Muscle layer of duodenum (tissue), 2 donors: ENCODE measurements at regions not wholly inside any gene's neighbourhood (a gene's known extent, or its start where the extent isn't known, plus 50 kb on each side); places are given as distances from the start of the nearest gene placed in this dataset.
"Not testable (repeated sequence)": the region's sequence is repeated elsewhere in the genome, so short reads cannot be mapped to it uniquely, and the experiment has no call there.

Source experiments
- H3K27ac ChIP-seq: one replicate; pipeline ENCODE4 v1.7.0; 2013; ENCODE audit warnings: mild to moderate bottlenecking, low read length
- H3K27me3 ChIP-seq: one replicate; pipeline ENCODE4 v1.7.0; 2013; ENCODE audit warnings: low read depth, mild to moderate bottlenecking, control low read depth, low read length
- H3K36me3 ChIP-seq, 2 donors: one replicate each; pipeline ENCODE4 v1.7.0; 2013; ENCODE audit warnings: low read length in 2 of 2, control low read depth in 1 of 2, mild to moderate bottlenecking in 1 of 2; ENCODE audit not compliant: insufficient read depth in 2 of 2, control insufficient read depth in 1 of 2
- H3K4me1 ChIP-seq, 2 donors: one replicate each; pipeline ENCODE4 v1.7.0; 2013; ENCODE audit warnings: low read length in 2 of 2, mild to moderate bottlenecking in 2 of 2, control low read depth in 1 of 2, moderate library complexity in 1 of 2; ENCODE audit not compliant: insufficient read depth in 2 of 2, control insufficient read depth in 1 of 2
- H3K4me3 ChIP-seq, 2 donors: one replicate each; pipeline ENCODE4 v1.7.0; 2013; ENCODE audit warnings: low read length in 2 of 2, low read depth in 1 of 2, mild to moderate bottlenecking in 1 of 2
- H3K9me3 ChIP-seq, 2 donors: one replicate each; pipeline ENCODE4 v1.7.0; 2013; ENCODE audit warnings: low read length in 2 of 2, control low read depth in 1 of 2, mild to moderate bottlenecking in 1 of 2; ENCODE audit not compliant: control insufficient read depth in 1 of 2
- donor health status: healthy.

GRCh38 chr6:113052506-113052905 lies 705.4 kb downstream of the RFPL4B start:
- Histone ChIP-seq H3K36me3 (no peaks in the 10 kb centered on the region), H3K27me3 (no peaks in the 10 kb centered on the region), H3K27ac (no peak overlapping the region), H3K9me3 (peaks cover 3 to 5% of the 10 kb centered on the region in 2 donors), H3K4me3 (no peak overlapping the region), H3K4me1 (peaks cover 0 to 5% of the 10 kb centered on the region in 2 donors)

DNA sequence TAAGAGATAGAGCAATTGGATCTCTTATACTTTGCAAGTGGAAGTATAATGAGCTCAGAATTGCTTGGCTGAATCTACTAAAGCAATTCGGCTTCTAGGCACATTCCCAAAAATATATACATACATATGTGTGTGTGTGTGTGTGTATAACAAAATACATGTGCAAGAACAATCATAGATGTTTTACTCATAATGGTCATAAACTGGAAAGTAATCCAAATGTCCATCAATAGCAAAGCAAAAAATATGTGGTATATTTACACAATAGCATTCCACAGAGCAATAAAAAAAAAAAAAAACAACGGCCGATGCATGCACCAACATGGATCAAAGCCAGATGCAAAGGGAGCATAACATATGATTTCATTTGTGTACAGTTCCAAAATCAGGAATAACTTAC lies 707.9 kb downstream of the RFPL4B start:
- H3K9me3 ChIP-seq, result peaks cover 3 to 5% of the 10 kb centered on the region in 2 donors
- no peak overlapping the region for H3K4me3 ChIP-seq
- peaks cover 0 to 2% of the 10 kb centered on the region in 2 donors for H3K4me1 ChIP-seq
- no peaks in the 10 kb centered on the region for H3K27me3 ChIP-seq
- H3K36me3 ChIP-seq, result no peaks in the 10 kb centered on the region
- no peak overlapping the region for H3K27ac ChIP-seq

DNA sequence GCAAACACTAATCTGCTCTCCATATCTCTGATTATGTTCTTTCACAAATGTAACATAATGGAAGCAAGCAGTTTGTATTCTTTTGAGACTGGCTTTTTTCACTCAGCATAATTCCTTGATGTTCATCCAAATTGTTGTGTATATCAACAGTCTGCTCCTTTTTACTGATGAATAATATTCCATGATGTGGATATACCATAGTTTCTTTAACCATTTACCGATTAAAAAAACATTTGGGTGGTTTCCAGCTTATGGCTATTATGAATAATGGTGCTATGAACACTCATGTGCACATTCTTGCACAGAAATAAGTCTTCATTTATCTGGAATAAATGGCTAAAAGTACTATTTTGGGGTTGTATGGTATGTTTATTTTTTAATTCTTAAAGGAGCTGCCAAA lies 708.9 kb downstream of the RFPL4B start:
- H3K4me1 ChIP-seq, result no peaks in the 10 kb centered on the region
- no peaks in the 10 kb centered on the region for H3K27me3 ChIP-seq

DNA sequence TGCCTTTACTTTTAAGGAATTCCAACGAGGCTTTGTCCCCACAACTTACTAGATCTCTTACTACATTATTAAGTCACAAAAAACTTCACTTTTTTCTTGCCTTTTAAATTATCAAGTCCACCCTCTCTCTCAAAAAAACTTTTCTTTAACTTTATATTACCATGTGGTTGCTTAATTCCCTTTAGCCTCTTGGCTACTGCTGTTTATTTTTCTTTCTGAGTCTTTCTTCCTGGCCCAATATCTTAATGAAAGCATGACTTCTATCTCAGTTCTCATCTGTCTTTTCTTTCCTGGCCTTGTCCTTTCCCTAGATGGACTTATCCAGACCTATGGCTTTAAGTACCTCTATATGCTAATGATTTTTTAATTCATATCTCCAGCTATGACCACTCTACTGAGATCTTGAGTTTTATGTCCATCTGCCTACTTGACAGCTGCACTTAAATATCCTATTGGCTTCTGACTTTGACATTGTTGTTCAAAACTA lies 710.5 kb downstream of the RFPL4B start:
- H3K27ac ChIP-seq, result no peak overlapping the region
- no peaks in the 10 kb centered on the region for H3K27me3 ChIP-seq

More for the DNA sequence above, 708.9 kb downstream of the RFPL4B start:
- H3K4me3 ChIP-seq, result no peak overlapping the region
- no peaks in the 10 kb centered on the region for H3K36me3 ChIP-seq
- H3K9me3 ChIP-seq, result peaks cover 3 to 5% of the 10 kb centered on the region in 2 donors
- H3K27ac ChIP-seq, result no peak overlapping the region

GRCh38 chr6:113060664-113061063 lies 713.5 kb downstream of the RFPL4B start:
- Histone ChIP-seq H3K27me3 (no peaks in the 10 kb centered on the region), H3K4me3 (no peak overlapping the region), H3K36me3 (no peaks in the 10 kb centered on the region), H3K9me3 (peaks cover 3 to 5% of the 10 kb centered on the region in 2 donors), H3K4me1 (no peaks in the 10 kb centered on the region), H3K27ac (no peak overlapping the region)

More for the DNA sequence above, 710.5 kb downstream of the RFPL4B start:
- H3K4me3 ChIP-seq, result no peak overlapping the region
- H3K4me1 ChIP-seq, result no peaks in the 10 kb centered on the region
- H3K9me3 ChIP-seq, result peaks cover 3 to 5% of the 10 kb centered on the region in 2 donors
- no peaks in the 10 kb centered on the region for H3K36me3 ChIP-seq

DNA sequence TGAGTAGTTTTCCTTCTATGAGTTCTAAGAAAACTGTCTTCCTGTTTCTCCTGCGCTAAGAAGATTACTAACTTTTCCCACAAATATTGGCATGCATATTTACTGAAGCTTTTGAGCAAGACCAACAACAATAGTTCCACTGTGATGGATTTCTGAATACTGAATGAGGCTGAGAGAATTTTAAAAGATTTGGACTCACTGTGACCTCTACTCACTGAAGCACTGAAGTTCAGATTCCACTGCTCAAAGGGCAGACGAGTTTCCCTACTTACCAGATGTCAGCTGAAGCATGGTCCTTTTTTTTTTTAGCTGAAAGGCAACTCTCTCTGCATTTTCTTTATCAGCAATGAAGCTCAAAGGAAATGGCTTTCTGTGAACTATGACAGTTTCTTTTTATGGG lies 718.5 kb downstream of the RFPL4B start:
- H3K27ac ChIP-seq, result no peak overlapping the region
- no peaks in the 10 kb centered on the region for H3K4me1 ChIP-seq
- H3K4me3 ChIP-seq, result no peak overlapping the region
- no peaks in the 10 kb centered on the region for H3K9me3 ChIP-seq
- H3K27me3 ChIP-seq, result no peaks in the 10 kb centered on the region
- H3K36me3 ChIP-seq, result no peaks in the 10 kb centered on the region

- H3K4me1 ChIP-seq, result no peaks in the 10 kb centered on the region
- H3K36me3 ChIP-seq, result no peaks in the 10 kb centered on the region
- H3K27me3 ChIP-seq, result no peaks in the 10 kb centered on the region
- H3K9me3 ChIP-seq, result no peaks in the 10 kb centered on the region
- H3K4me3 ChIP-seq, result no peak overlapping the region
- peak overlapping the region; percentile 1 for H3K27ac ChIP-seq
These were observed 720.6 kb downstream of the RFPL4B start for GRCh38 chr6:113067612-113068275.

DNA sequence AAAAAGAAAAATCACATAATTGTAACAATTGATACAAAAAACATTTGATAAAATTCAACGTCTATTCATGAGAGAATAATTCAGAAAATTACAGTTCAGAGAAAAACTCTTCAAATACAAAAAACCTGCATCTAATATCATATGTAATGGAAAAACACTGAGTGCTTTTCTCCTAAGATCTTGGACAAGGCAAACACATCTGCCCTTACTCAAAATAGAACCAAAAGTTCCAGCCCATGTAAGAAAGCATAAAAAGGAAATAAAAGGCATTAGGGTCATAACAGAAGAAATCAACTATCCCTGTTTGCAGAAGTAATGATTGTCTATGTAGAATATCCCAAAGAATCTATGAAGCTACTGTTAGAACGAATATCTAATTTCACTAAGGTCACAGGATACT lies 721.4 kb downstream of the RFPL4B start:
- peak overlapping the region; percentile 1 for H3K27ac ChIP-seq
- H3K9me3 ChIP-seq, result no peaks in the 10 kb centered on the region
- no peaks in the 10 kb centered on the region for H3K36me3 ChIP-seq
- H3K4me1 ChIP-seq, result no peaks in the 10 kb centered on the region
- no peak overlapping the region for H3K4me3 ChIP-seq
- H3K27me3 ChIP-seq, result no peaks in the 10 kb centered on the region

- H3K27me3 ChIP-seq, H3K4me3 ChIP-seq, H3K27ac ChIP-seq, H3K9me3 ChIP-seq, H3K4me1 ChIP-seq, H3K36me3 ChIP-seq: not testable (repeated sequence)
These were observed 723.6 kb downstream of the RFPL4B start for GRCh38 chr6:113070681-113071080.

DNA sequence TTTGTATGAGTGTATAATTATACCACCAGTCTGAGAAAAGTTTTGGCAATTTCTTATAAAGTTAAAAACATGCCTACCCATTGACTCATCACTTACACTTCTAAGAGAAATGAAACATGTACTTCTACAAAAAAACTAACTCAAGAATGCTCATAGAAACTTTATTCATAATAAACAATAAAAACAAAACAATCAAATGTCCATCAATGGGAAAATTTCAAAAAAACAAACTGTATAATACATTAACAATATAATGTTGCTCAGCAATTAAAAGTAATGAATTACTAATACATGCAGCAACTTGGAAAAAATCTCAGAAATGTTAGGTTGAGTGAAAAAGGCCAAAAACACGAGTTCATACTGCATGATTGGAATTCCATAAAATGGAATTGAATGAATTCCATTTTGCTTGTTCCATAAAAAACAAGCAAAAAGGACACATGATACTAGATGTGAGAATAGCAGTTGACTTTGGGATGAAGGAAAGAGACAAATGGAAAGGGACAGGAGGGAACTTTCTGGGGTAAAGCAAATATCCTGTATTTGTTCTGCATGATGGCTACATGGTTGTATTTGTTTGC lies 726.6 kb downstream of the RFPL4B start:
- Histone ChIP-seq H3K36me3 (no peaks in the 10 kb centered on the region), H3K9me3 (no peaks in the 10 kb centered on the region), H3K27me3 (no peaks in the 10 kb centered on the region), H3K4me1 (no peaks in the 10 kb centered on the region), H3K4me3 (no peak overlapping the region), H3K27ac (no peak overlapping the region)

DNA sequence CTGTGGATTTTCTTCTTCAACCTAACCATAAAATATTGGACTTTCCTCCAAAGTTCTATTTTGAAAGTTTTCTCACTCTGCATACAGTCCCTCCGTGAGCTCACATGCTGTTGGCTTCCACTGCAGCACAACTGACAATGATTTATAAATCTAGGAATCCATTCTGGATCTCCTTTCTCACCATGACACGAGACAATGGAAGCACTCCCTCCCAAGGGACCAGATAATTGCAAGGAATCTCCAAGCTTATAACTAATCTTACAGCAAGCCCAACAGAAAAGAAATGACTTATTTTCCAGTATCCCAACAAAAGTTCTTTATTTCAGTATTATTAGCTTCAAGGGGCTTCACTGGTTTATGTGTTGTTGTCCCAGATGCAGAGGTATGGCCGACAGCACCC lies 729.0 kb downstream of the RFPL4B start:
- no peaks in the 10 kb centered on the region for H3K9me3 ChIP-seq
- H3K36me3 ChIP-seq, result no peaks in the 10 kb centered on the region
- no peak overlapping the region for H3K27ac ChIP-seq
- no peaks in the 10 kb centered on the region for H3K4me1 ChIP-seq
- no peaks in the 10 kb centered on the region for H3K27me3 ChIP-seq
- H3K4me3 ChIP-seq, result no peak overlapping the region

GRCh38 chr6:113076816-113077215 lies 729.7 kb downstream of the RFPL4B start:
- H3K27me3 ChIP-seq, result no peaks in the 10 kb centered on the region
- H3K4me1 ChIP-seq, result no peaks in the 10 kb centered on the region
- no peaks in the 10 kb centered on the region for H3K36me3 ChIP-seq
- H3K9me3 ChIP-seq, result no peaks in the 10 kb centered on the region
- H3K4me3 ChIP-seq, result no peak overlapping the region
- H3K27ac ChIP-seq, result no peak overlapping the region
